HG03097 (cell line): ENCODE measurements at regions not wholly inside any gene's neighbourhood (a gene's known extent, or its start where the extent isn't known, plus 50 kb on each side); places are given as distances from the start of the nearest gene placed in this dataset.
"Not testable (repeated sequence)": the region's sequence is repeated elsewhere in the genome, so short reads cannot be mapped to it uniquely, and the experiment has no call there.

Experiments used
- ATAC-seq: cut with Tn5 transposase; IDR thresholded peaks from one replicate; pipeline ENCODE4 v1.9.1; 2021; ENCODE audit not compliant: unreplicated experiment, low FRiP score

GRCh38 chr5:130870691-130871090 lies 294.4 kb downstream of the HINT1 start:
- no peak for ATAC-seq

GRCh38 chr5:130868186-130868840 lies 296.7 kb downstream of the HINT1 start:
- ATAC-seq: no peak

GRCh38 chr5:130845049-130845765 lies 319.8 kb downstream of the HINT1 start:
- no peak for ATAC-seq

- ATAC-seq: no peak
Measured at GRCh38 chr5:130836729-130837649, 328.1 kb downstream of the HINT1 start.

GRCh38 chr5:130817598-130818384 lies 347.3 kb downstream of the HINT1 start:
- ATAC-seq: not testable (repeated sequence)

GRCh38 chr5:130815246-130815645 lies 349.8 kb downstream of the HINT1 start:
- no peak for ATAC-seq

- no peak for ATAC-seq
Measured at GRCh38 chr5:130808691-130809090, 356.4 kb downstream of the HINT1 start.

GRCh38 chr5:130805648-130806047 lies 359.4 kb downstream of the HINT1 start:
- ATAC-seq: no peak

- no peak for ATAC-seq
Measured at GRCh38 chr5:130805036-130805435, 360.0 kb downstream of the HINT1 start.

- ATAC-seq: no peak
Measured at GRCh38 chr5:130801963-130802362, 363.1 kb downstream of the HINT1 start.

- ATAC-seq: no peak
Measured at GRCh38 chr5:130799015-130799414, 366.0 kb downstream of the HINT1 start.

GRCh38 chr5:130797303-130797702 lies 367.8 kb downstream of the HINT1 start:
- ATAC-seq: no peak

GRCh38 chr5:130796902-130797301 lies 368.2 kb downstream of the HINT1 start:
- ATAC-seq: no peak

- ATAC-seq: no peak
Measured at GRCh38 chr5:130796032-130796431, 369.0 kb downstream of the HINT1 start.

GRCh38 chr5:130795037-130795436 lies 370.0 kb downstream of the HINT1 start:
- no peak for ATAC-seq

- ATAC-seq: no peak
Measured at GRCh38 chr5:130777794-130778193, 387.3 kb downstream of the HINT1 start.

GRCh38 chr5:130773813-130774212 lies 391.2 kb downstream of the HINT1 start:
- no peak for ATAC-seq

- no peak for ATAC-seq
Measured at GRCh38 chr5:130762031-130762430, 403.0 kb downstream of the HINT1 start.

GRCh38 chr5:130759061-130759460 lies 406.0 kb downstream of the HINT1 start:
- ATAC-seq: no peak

- no peak for ATAC-seq
Measured at GRCh38 chr5:130747556-130747955, 417.5 kb downstream of the HINT1 start.
